ENCODE measurements at regions not wholly inside any gene's neighbourhood (a gene's known extent, or its start where the extent isn't known, plus 50 kb on each side); places are given as distances from the start of the nearest gene placed in this dataset.
A peak's percentile ranks its signal among the peaks of the same experiment; 100 is the strongest.

- DNase-seq = no peak
Observed at GRCh38 chr2:223107825-223108224, 55.8 kb downstream of the KCNE4 start.

- no peak for DNase-seq
Observed at GRCh38 chr2:223108351-223109050, 56.5 kb downstream of the KCNE4 start.

GRCh38 chr2:223109341-223109740 lies 57.4 kb downstream of the KCNE4 start:
- DNase-seq = no peak

- no peak for DNase-seq
Observed at GRCh38 chr2:223113161-223113560, 61.2 kb downstream of the KCNE4 start.

GRCh38 chr2:223114170-223114569 lies 62.2 kb downstream of the KCNE4 start:
- DNase-seq = no peak

- no peak for DNase-seq
Observed at GRCh38 chr2:223114917-223115316, 62.9 kb downstream of the KCNE4 start.

GRCh38 chr2:223117533-223117932 lies 65.5 kb downstream of the KCNE4 start:
- DNase-seq = no peak

- DNase-seq = peak; percentile 6
Observed at GRCh38 chr2:223121283-223121682, 69.3 kb downstream of the KCNE4 start.

GRCh38 chr2:223122781-223123180 lies 70.8 kb downstream of the KCNE4 start:
- DNase-seq = peak; percentile 68

GRCh38 chr2:223123855-223124610 lies 72.0 kb downstream of the KCNE4 start:
- DNase-seq = no peak

- no peak for DNase-seq
Observed at GRCh38 chr2:223141606-223142005, 89.6 kb downstream of the KCNE4 start.

GRCh38 chr2:223142118-223142517 lies 90.1 kb downstream of the KCNE4 start:
- DNase-seq = no peak

GRCh38 chr2:223147431-223147830 lies 95.4 kb downstream of the KCNE4 start:
- no peak for DNase-seq

- no peak for DNase-seq
Observed at GRCh38 chr2:223148516-223148915, 96.5 kb downstream of the KCNE4 start.

- no peak for DNase-seq
Observed at GRCh38 chr2:223155956-223156355, 104.0 kb downstream of the KCNE4 start.

- DNase-seq = no peak
Observed at GRCh38 chr2:223161873-223162458, 110.0 kb downstream of the KCNE4 start.

- no peak for DNase-seq
Observed at GRCh38 chr2:223165423-223166214, 113.6 kb downstream of the KCNE4 start.

- no peak for DNase-seq
Observed at GRCh38 chr2:223166215-223166493, 114.2 kb downstream of the KCNE4 start.

GRCh38 chr2:223166983-223167650 lies 115.1 kb downstream of the KCNE4 start:
- DNase-seq = no peak

GRCh38 chr2:223169830-223170605 lies 118.0 kb downstream of the KCNE4 start:
- DNase-seq = no peak

- DNase-seq = no peak
Observed at GRCh38 chr2:223176970-223177369, 125.0 kb downstream of the KCNE4 start.

GRCh38 chr2:223180463-223180862 lies 128.5 kb downstream of the KCNE4 start:
- DNase-seq = no peak

Measured in NCI-H1092 treated with DMSO at 0.1 percent for 48 hours (cell line).